Ovary (tissue), 7 donors: ENCODE measurements at regions not wholly inside any gene's neighbourhood (a gene's known extent, or its start where the extent isn't known, plus 50 kb on each side); places are given as distances from the start of the nearest gene placed in this dataset.

Source experiments
- DNase-seq, 5 donors: peaks; one replicate each; pipeline ENCODE4 v3.0.0-alpha.2; 2019 to 2020
- H3K27ac ChIP-seq, 2 donors: fragments of 200-600 bp; one replicate each; pipeline versions ENCODE4 v1.5.1 to v1.8.0; 2019 to 2022
- H3K27me3 ChIP-seq: fragments of 200-600 bp; one replicate; pipeline ENCODE4 v1.8.0; 2022
- H3K36me3 ChIP-seq: fragments of 200-600 bp; sonication (generic); one replicate; pipeline ENCODE4 v1.5.1; 2019
- H3K4me1 ChIP-seq: one replicate; pipeline ENCODE4 v1.8.1; 2013; ENCODE audit warnings: mild to moderate bottlenecking, moderate library complexity; ENCODE audit not compliant: insufficient read depth
- H3K4me3 ChIP-seq: fragments of 200-600 bp; sonication (generic); one replicate; pipeline ENCODE4 v1.5.1; 2017
- H3K9me3 ChIP-seq, 2 donors: fragments of 200-600 bp in 1 of 2; sonication (generic) in 1 of 2; one replicate each; pipeline versions ENCODE4 v1.5.1 to v1.8.1; 2013 to 2019; ENCODE audit warnings: mild to moderate bottlenecking in 1 of 2, moderate library complexity in 1 of 2
- CTCF ChIP-seq, 3 donors: fragments of 450-650 bp in 2 of 3; fragments of 200-600 bp in 1 of 3; IDR thresholded peaks; one replicate each; pipeline versions ENCODE4 v1.5.1 to v1.8.0; 2016 to 2022; ENCODE audit warnings: antibody characterized with exemption in 3 of 3, mild to moderate bottlenecking in 1 of 3
- EP300 ChIP-seq: sonication (generic); formaldehyde crosslinking; IDR thresholded peaks from one replicate; pipeline ENCODE4 v1.6.1; 2017; ENCODE audit warnings: antibody characterized with exemption
- POLR2A ChIP-seq: fragments of 450-650 bp; IDR thresholded peaks from one replicate; pipeline ENCODE4 v1.6.1; 2017; ENCODE audit warnings: antibody characterized with exemption, mild to moderate bottlenecking, moderate library complexity
- WGBS, 3 donors: extraction: QIAGEN DNeasy Blood & Tissue Kit in 1 of 3; methylation state at CpG; one replicate each; pipeline versions ENCODE4 v1.1.5 to v1.1.7; 2013 to 2017; 5-methylcytosine and 5-hydroxymethylcytosine counted together
- intact Hi-C, 4 donors: fragments of 100-400 bp; cut with DNase I; formaldehyde crosslinking; loops; one replicate each; pipeline versions ENCODE4 v1.11.0 to v1.15.1; 2022 to 2023
- donor health status: DM: no; HTN: no; CAD: no; lungs with moderate emphysema.
- donor health status: DM: no; HTN: no; CAD: no.
- donor health status: Bipolar disorder and iron deficiency.
- donor health status: DM: no; HTN: no; CAD: no.
- donor health status: DM: yes; HTN: yes; CAD: no.

GRCh38 chr2:39528701-39529100 is 91.6 kb upstream of the MAP4K3 start:
- H3K36me3 ChIP-seq: no peaks in the 10 kb centered on the region
- no peak overlapping the region for H3K27ac ChIP-seq
- TF ChIP-seq EP300: no peak
- no peak for TF ChIP-seq CTCF (IDR thresholded peaks at IDR 0.05)
- no peak for TF ChIP-seq POLR2A
- H3K27me3 ChIP-seq: no peaks in the 10 kb centered on the region
- no peaks in the 10 kb centered on the region for H3K9me3 ChIP-seq
- WGBS, 3 donors: 74 to 84% (median 79%) methylated on average over 5 of the region's 5 CpGs
- DNase-seq: no peak
- no peaks in the 10 kb centered on the region for H3K4me1 ChIP-seq
- intact Hi-C loops: no loop called here
- H3K4me3 ChIP-seq: no peak overlapping the region

GRCh38 chr2:39529836-39530235 is 92.8 kb upstream of the MAP4K3 start:
- 88 to 97% (median 91%) methylated on average over 1 of the region's 1 CpG for WGBS, 3 donors
- Histone ChIP-seq H3K4me1 (no peaks in the 10 kb centered on the region), H3K27me3 (no peaks in the 10 kb centered on the region), H3K36me3 (no peaks in the 10 kb centered on the region), H3K27ac (no peak overlapping the region), H3K9me3 (no peaks in the 10 kb centered on the region), H3K4me3 (no peak overlapping the region)
- no peak for DNase-seq
- TF ChIP-seq CTCF (IDR thresholded peaks at IDR 0.05) (no peak), EP300 (no peak), POLR2A (no peak)
- intact Hi-C loops: no loop called here

GRCh38 chr2:39530411-39530866 is 93.4 kb upstream of the MAP4K3 start:
- H3K4me3 ChIP-seq: no peak overlapping the region
- intact Hi-C loops: no loop called here
- H3K9me3 ChIP-seq: no peaks in the 10 kb centered on the region
- no peaks in the 10 kb centered on the region for H3K36me3 ChIP-seq
- no peak for TF ChIP-seq CTCF (IDR thresholded peaks at IDR 0.05)
- no peak for TF ChIP-seq EP300
- TF ChIP-seq POLR2A: no peak
- no peak for DNase-seq
- no peaks in the 10 kb centered on the region for H3K27me3 ChIP-seq
- 18 to 22% (median 19%) methylated on average over 1 of the region's 1 CpG for WGBS, 3 donors
- no peak overlapping the region for H3K27ac ChIP-seq
- H3K4me1 ChIP-seq: no peaks in the 10 kb centered on the region

- no peak for TF ChIP-seq POLR2A
- TF ChIP-seq CTCF (IDR thresholded peaks at IDR 0.05): no peak
- no peak for TF ChIP-seq EP300
- H3K27me3 ChIP-seq: no peaks in the 10 kb centered on the region
- H3K4me1 ChIP-seq: no peaks in the 10 kb centered on the region
- no peaks in the 10 kb centered on the region for H3K9me3 ChIP-seq
- no peak overlapping the region for H3K27ac ChIP-seq
- H3K36me3 ChIP-seq: no peaks in the 10 kb centered on the region
- WGBS, 3 donors: 93 to 95% (median 94%) methylated on average over 7 of the region's 7 CpGs
- intact Hi-C loops: no loop called here
- no peak for DNase-seq
- no peak overlapping the region for H3K4me3 ChIP-seq
Observed at GRCh38 chr2:39531220-39531777, 94.2 kb upstream of the MAP4K3 start.
